ENCODE measurements at regions not wholly inside any gene's neighbourhood (a gene's known extent, or its start where the extent isn't known, plus 50 kb on each side); places are given as distances from the start of the nearest gene placed in this dataset.

- intact Hi-C loops (cut with DNase I; ENCODE audit: low total_unique reads), result no loop called here
- no peaks in the 10 kb centered on the region for H3K27me3 ChIP-seq
- no peak for DNase-seq
- H3K9me3 ChIP-seq, result no peaks in the 10 kb centered on the region
- H3K27ac ChIP-seq, result no peak overlapping the region
- no peak overlapping the region for H3K4me3 ChIP-seq
- TF ChIP-seq CTCF (IDR thresholded peaks at IDR 0.05) (no peak), POLR2A (IDR thresholded peaks at IDR 0.05) (no peak)
- H3K4me1 ChIP-seq, result no peaks in the 10 kb centered on the region
- H3K36me3 ChIP-seq, result no peaks in the 10 kb centered on the region
These were observed 95.3 kb upstream of the SOD3 start for GRCh38 chr4:24700118-24700517.

- no peaks in the 10 kb centered on the region for H3K9me3 ChIP-seq
- no peak overlapping the region for H3K27ac ChIP-seq
- no peaks in the 10 kb centered on the region for H3K4me1 ChIP-seq
- no peak overlapping the region for H3K4me3 ChIP-seq
- intact Hi-C loops (cut with DNase I; ENCODE audit: low total_unique reads), result no loop called here
- DNase-seq, result no peak
- H3K36me3 ChIP-seq, result no peaks in the 10 kb centered on the region
- no peak for TF ChIP-seq CTCF (IDR thresholded peaks at IDR 0.05)
- H3K27me3 ChIP-seq, result no peaks in the 10 kb centered on the region
These were observed 93.7 kb upstream of the SOD3 start for GRCh38 chr4:24701683-24702082.

- Histone ChIP-seq H3K27ac (no peak overlapping the region), H3K4me3 (no peak overlapping the region), H3K36me3 (no peaks in the 10 kb centered on the region), H3K4me1 (no peaks in the 10 kb centered on the region), H3K9me3 (no peaks in the 10 kb centered on the region), H3K27me3 (no peaks in the 10 kb centered on the region)
- TF ChIP-seq CTCF (IDR thresholded peaks at IDR 0.05), result no peak
- no peak for TF ChIP-seq POLR2A (IDR thresholded peaks at IDR 0.05)
- no peak for DNase-seq
- intact Hi-C loops (cut with DNase I; ENCODE audit: low total_unique reads), result no loop called here
These were observed 93.1 kb upstream of the SOD3 start for GRCh38 chr4:24702281-24702680.

- H3K36me3 ChIP-seq, result no peaks in the 10 kb centered on the region
- H3K27ac ChIP-seq, result no peak overlapping the region
- no peaks in the 10 kb centered on the region for H3K4me1 ChIP-seq
- no peak for DNase-seq
- TF ChIP-seq CTCF (IDR thresholded peaks at IDR 0.05), result no peak
- TF ChIP-seq POLR2A (IDR thresholded peaks at IDR 0.05), result no peak
- intact Hi-C loops (cut with DNase I; ENCODE audit: low total_unique reads), result no loop called here
- no peaks in the 10 kb centered on the region for H3K27me3 ChIP-seq
- H3K4me3 ChIP-seq, result no peak overlapping the region
- no peaks in the 10 kb centered on the region for H3K9me3 ChIP-seq
These were observed 92.1 kb upstream of the SOD3 start for GRCh38 chr4:24703298-24703697.

- Histone ChIP-seq H3K36me3 (no peaks in the 10 kb centered on the region), H3K27ac (no peak overlapping the region), H3K27me3 (no peaks in the 10 kb centered on the region), H3K4me3 (no peak overlapping the region), H3K9me3 (no peaks in the 10 kb centered on the region), H3K4me1 (no peaks in the 10 kb centered on the region)
- TF ChIP-seq POLR2A (IDR thresholded peaks at IDR 0.05) (no peak), CTCF (IDR thresholded peaks at IDR 0.05) (no peak)
- intact Hi-C loops (cut with DNase I; ENCODE audit: low total_unique reads), result no loop called here
- DNase-seq, result no peak
These were observed 91.2 kb upstream of the SOD3 start for GRCh38 chr4:24704149-24704548.

Measured in uterus (tissue), 3 donors.